ENCODE measurements at regions not wholly inside any gene's neighbourhood (a gene's known extent, or its start where the extent isn't known, plus 50 kb on each side); places are given as distances from the start of the nearest gene placed in this dataset.

DNA sequence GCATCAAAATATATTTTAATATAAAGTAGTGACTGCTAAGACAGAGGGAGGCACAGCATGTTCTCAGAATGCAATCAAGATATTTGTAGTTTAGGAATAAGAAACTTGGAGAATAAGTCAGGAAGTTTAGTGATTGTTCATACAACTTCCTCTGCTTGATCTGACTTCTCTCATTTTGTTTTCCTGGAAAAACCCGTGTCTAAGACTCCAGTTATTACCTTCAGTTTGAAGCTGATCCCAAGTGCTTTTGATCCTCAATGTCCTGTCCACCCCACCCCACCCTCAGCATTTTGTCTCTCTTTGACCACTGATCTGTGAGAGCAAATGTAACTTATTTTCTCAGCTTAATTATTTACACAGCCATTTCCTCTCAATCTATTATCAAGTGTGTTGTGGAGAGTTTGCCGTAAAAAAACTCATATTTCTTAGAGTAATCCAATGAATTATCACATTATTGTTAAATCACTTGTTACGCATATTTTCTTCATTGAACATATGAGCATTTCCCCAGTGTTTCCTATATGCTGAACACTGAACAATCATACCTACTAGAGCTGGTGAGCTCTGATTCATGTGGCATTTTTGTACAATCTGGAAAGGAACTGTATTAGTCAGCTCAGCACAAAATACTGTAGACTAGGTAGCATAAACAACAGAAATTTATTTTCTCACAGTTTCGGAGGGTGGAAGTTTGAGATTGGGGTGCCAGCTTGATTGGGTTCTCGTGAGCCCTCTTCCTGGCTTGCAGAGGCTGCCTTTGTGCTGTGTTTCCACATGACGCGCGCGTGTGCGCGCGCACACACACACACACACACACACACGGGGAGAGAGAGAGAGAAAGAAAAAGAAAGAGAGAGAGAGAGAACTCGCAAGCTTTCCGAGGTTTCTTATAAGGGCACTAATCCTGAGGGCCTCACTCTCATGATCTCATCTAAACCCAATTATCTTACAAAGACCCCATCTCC is 65.5 kb upstream of the DPYD start:
- DNase-seq (ENCODE audit: low read depth in 2 of 2) = no peak

DNA sequence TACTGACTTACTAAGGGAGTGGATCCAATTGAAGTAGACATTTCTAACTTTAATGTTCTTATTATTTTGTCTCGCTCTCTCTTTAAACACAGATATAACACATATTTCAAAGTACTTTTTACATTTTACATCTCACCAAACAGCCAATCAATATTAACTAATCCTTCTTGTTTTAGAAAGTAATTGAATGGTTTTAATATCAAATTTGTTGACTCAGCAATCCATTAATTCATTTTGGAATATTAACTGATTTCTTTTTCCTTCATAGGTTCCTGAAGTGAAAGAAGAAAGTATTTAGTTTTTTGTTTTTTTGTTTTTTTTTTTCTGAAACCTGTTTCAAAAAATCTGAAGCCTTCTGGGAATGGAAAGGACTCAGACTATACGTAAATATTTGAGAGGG is 62.3 kb upstream of the DPYD start:
- DNase-seq (ENCODE audit: low read depth in 2 of 2) = no peak

DNA sequence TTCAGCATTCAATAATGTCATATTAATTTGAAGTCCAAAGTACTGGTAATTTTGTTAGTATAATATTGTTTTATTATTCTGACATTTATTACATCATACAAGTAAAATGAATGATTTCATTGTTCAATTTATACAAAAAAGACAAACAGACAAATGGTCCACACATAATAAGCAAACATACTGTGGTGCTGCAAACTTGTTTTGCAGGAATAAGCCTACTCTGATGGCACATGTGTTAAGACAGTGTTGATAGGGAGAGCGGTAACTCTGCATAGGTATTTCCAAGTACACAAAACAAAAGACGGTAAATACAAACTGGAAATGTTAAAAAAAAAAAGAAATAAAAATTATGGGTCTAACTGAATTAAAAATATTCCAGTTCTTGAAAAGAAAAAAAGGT is 59.7 kb upstream of the DPYD start:
- no peak for DNase-seq (ENCODE audit: low read depth in 2 of 2)

DNA sequence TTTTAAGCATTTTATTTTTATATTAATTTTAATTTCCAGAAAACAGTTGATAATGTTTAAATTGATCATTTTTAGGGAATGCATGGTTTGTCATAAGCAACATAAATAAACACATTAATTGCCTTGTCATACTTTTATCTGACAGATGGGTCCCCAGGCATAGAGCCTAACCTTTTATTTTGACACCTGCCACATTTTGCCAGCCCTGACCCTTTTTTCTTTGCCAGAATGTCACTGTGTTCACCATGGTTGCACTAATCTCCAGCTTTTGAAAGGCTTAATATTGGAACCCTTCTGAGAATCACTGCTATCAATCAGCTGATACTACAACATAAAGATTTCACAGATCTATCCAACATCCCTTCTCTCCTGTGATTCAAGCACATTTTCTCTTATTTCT is 56.0 kb upstream of the DPYD start:
- DNase-seq (ENCODE audit: low read depth in 2 of 2) = no peak

Data from stimulated activated CD4-positive, alpha-beta T cell treated with anti-CD3 and anti-CD28 coated beads, Interleukin-12 subunit alpha, Interleukin-12 subunit beta, amount 100 ng/mL, for 24 hours (primary cell).